ENCODE measurements at regions not wholly inside any gene's neighbourhood (a gene's known extent, or its start where the extent isn't known, plus 50 kb on each side); places are given as distances from the start of the nearest gene placed in this dataset.
"Not testable (repeated sequence)": the region's sequence is repeated elsewhere in the genome, so short reads cannot be mapped to it uniquely, and the experiment has no call there.

- no peak for DNase-seq (ENCODE audit: low read depth)
These were observed 433.7 kb upstream of the B3GAT1 start for GRCh38 chr11:134845474-134846327.

GRCh38 chr11:134844838-134845237 is 432.8 kb upstream of the B3GAT1 start:
- no peak for DNase-seq (ENCODE audit: low read depth)

GRCh38 chr11:134843735-134844134 is 431.7 kb upstream of the B3GAT1 start:
- DNase-seq (ENCODE audit: low read depth), result no peak

GRCh38 chr11:134843020-134843419 is 431.0 kb upstream of the B3GAT1 start:
- DNase-seq (ENCODE audit: low read depth), result no peak

GRCh38 chr11:134841972-134842371 is 429.9 kb upstream of the B3GAT1 start:
- no peak for DNase-seq (ENCODE audit: low read depth)

- DNase-seq (ENCODE audit: low read depth), result no peak
These were observed 429.4 kb upstream of the B3GAT1 start for GRCh38 chr11:134841411-134841810.

GRCh38 chr11:134840945-134841344 is 428.9 kb upstream of the B3GAT1 start:
- DNase-seq (ENCODE audit: low read depth), result no peak

- not testable (repeated sequence) for DNase-seq (ENCODE audit: low read depth)
These were observed 428.1 kb upstream of the B3GAT1 start for GRCh38 chr11:134840165-134840564.

GRCh38 chr11:134838708-134839107 is 426.7 kb upstream of the B3GAT1 start:
- no peak for DNase-seq (ENCODE audit: low read depth)

- DNase-seq (ENCODE audit: low read depth), result no peak
These were observed 425.8 kb upstream of the B3GAT1 start for GRCh38 chr11:134837887-134838232.

- DNase-seq (ENCODE audit: low read depth), result no peak
These were observed 425.3 kb upstream of the B3GAT1 start for GRCh38 chr11:134837166-134837886.

GRCh38 chr11:134836561-134836960 is 424.5 kb upstream of the B3GAT1 start:
- DNase-seq (ENCODE audit: low read depth), result no peak

- no peak for DNase-seq (ENCODE audit: low read depth)
These were observed 423.5 kb upstream of the B3GAT1 start for GRCh38 chr11:134835561-134835960.

- no peak for DNase-seq (ENCODE audit: low read depth)
These were observed 418.3 kb upstream of the B3GAT1 start for GRCh38 chr11:134830312-134830711.

- DNase-seq (ENCODE audit: low read depth), result no peak
These were observed 411.9 kb upstream of the B3GAT1 start for GRCh38 chr11:134823970-134824369.

- no peak for DNase-seq (ENCODE audit: low read depth)
These were observed 410.9 kb upstream of the B3GAT1 start for GRCh38 chr11:134822897-134823296.

- DNase-seq (ENCODE audit: low read depth), result no peak
These were observed 409.4 kb upstream of the B3GAT1 start for GRCh38 chr11:134821422-134821821.

GRCh38 chr11:134819041-134819440 is 407.0 kb upstream of the B3GAT1 start:
- DNase-seq (ENCODE audit: low read depth), result no peak

- no peak for DNase-seq (ENCODE audit: low read depth)
These were observed 406.5 kb upstream of the B3GAT1 start for GRCh38 chr11:134818516-134818915.

GRCh38 chr11:134815404-134815803 is 403.4 kb upstream of the B3GAT1 start:
- DNase-seq (ENCODE audit: low read depth), result no peak

- DNase-seq (ENCODE audit: low read depth), result no peak
These were observed 396.0 kb upstream of the B3GAT1 start for GRCh38 chr11:134807997-134808396.

GRCh38 chr11:134802598-134802997 is 390.6 kb upstream of the B3GAT1 start:
- no peak for DNase-seq (ENCODE audit: low read depth)

- DNase-seq (ENCODE audit: low read depth), result no peak
These were observed 390.1 kb upstream of the B3GAT1 start for GRCh38 chr11:134802116-134802515.

GRCh38 chr11:134801570-134801969 is 389.5 kb upstream of the B3GAT1 start:
- DNase-seq (ENCODE audit: low read depth), result no peak
